ENCODE measurements at regions not wholly inside any gene's neighbourhood (a gene's known extent, or its start where the extent isn't known, plus 50 kb on each side); places are given as distances from the start of the nearest gene placed in this dataset.
A peak's percentile ranks its signal among the peaks of the same experiment; 100 is the strongest.

GRCh38 chr3:193959861-193960260 lies 176.1 kb upstream of the HES1 start:
- CTCF ChIA-PET: interaction anchor here (0.6 to 1.5 kb wide), 3 partner anchors 10 to 356 kb away, joined by 3 to 5 read pairs (median 3); no protein-coding TSS in a partner anchor
- Histone ChIP-seq H3K4me3 (ENCODE audit: low read depth, low read length) (no peak overlapping the region), H3K9me3 (ENCODE audit: control insufficient read depth, insufficient read depth, low read depth, low read length) (no peaks in the 10 kb centered on the region), H3K4me1 (ENCODE audit: control insufficient read depth, insufficient read depth, low read length) (no peaks in the 10 kb centered on the region; the same call in 1 of the 2 replicates), H3K36me3 (ENCODE audit: control insufficient read depth in 2 of 2, insufficient read depth in 1 of 2, low read length in 2 of 2) (no peaks in the 10 kb centered on the region), H3K27ac (ENCODE audit: extremely low read depth, low read depth, low read length) (no peak overlapping the region)
- TF ChIP-seq WT1 (tag by site-specific recombination; IDR thresholded peaks at IDR 0.05) (no peak), ZNF560 (tag by site-specific recombination; IDR thresholded peaks at IDR 0.05; ENCODE audit: borderline replicate concordance) (no peak), ZNF146 (tag by site-specific recombination; IDR thresholded peaks at IDR 0.05) (no peak), SCRT2 (tag by site-specific recombination; IDR thresholded peaks at IDR 0.05) (no peak), ZNF18 (tag by site-specific recombination; IDR thresholded peaks at IDR 0.05) (no peak), PRDM4 (tag by site-specific recombination; IDR thresholded peaks at IDR 0.05) (no peak), KLF10 (tag by site-specific recombination; IDR thresholded peaks at IDR 0.05) (no peak)
- TF ChIP-seq, protein P1, sequence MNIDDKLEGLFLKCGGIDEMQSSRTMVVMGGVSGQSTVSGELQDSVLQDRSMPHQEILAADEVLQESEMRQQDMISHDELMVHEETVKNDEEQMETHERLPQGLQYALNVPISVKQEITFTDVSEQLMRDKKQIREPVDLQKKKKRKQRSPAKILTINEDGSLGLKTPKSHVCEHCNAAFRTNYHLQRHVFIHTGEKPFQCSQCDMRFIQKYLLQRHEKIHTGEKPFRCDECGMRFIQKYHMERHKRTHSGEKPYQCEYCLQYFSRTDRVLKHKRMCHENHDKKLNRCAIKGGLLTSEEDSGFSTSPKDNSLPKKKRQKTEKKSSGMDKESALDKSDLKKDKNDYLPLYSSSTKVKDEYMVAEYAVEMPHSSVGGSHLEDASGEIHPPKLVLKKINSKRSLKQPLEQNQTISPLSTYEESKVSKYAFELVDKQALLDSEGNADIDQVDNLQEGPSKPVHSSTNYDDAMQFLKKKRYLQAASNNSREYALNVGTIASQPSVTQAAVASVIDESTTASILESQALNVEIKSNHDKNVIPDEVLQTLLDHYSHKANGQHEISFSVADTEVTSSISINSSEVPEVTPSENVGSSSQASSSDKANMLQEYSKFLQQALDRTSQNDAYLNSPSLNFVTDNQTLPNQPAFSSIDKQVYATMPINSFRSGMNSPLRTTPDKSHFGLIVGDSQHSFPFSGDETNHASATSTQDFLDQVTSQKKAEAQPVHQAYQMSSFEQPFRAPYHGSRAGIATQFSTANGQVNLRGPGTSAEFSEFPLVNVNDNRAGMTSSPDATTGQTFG (tag by site-specific recombination; IDR thresholded peaks at IDR 0.05; ENCODE audit: borderline replicate concordance): no peak
- POLR2A ChIA-PET: no interaction called here

GRCh38 chr3:193960487-193961274 lies 175.3 kb upstream of the HES1 start:
- no peaks in the 10 kb centered on the region for H3K9me3 ChIP-seq (ENCODE audit: control insufficient read depth, insufficient read depth, low read depth, low read length)
- H3K4me1 ChIP-seq (ENCODE audit: control insufficient read depth, insufficient read depth, low read length): no peaks in the 10 kb centered on the region; the same call in 1 of the 2 replicates
- no peaks in the 10 kb centered on the region for H3K36me3 ChIP-seq (ENCODE audit: control insufficient read depth in 2 of 2, insufficient read depth in 1 of 2, low read length in 2 of 2)
- ChIA-PET CTCF (interaction anchor here (0.6 to 1.5 kb wide), 3 partner anchors 9 to 194 kb away, joined by 3 to 5 read pairs (median 4); no protein-coding TSS in a partner anchor), POLR2A (no interaction called here)
- H3K4me3 ChIP-seq (ENCODE audit: low read depth, low read length): no peak overlapping the region
- peak overlapping the region; percentile 32; the same call in 1 of the 2 replicates for H3K27ac ChIP-seq (ENCODE audit: extremely low read depth, low read depth, low read length)
- no peak for TF ChIP-seq OVOL3 (tag by site-specific recombination; IDR thresholded peaks at IDR 0.05)
- TF ChIP-seq ZNF391 (tag by site-specific recombination; IDR thresholded peaks at IDR 0.05; ENCODE audit: borderline replicate concordance, low read depth): 0 out of 2 replicates have a peak, but pooled peaks have one; percentile 13
- TF ChIP-seq ZNF324 (tag by site-specific recombination; IDR thresholded peaks at IDR 0.05): no peak
- TF ChIP-seq KLF9 (tag by site-specific recombination; IDR thresholded peaks at IDR 0.05; ENCODE audit: low read depth): no peak
- TF ChIP-seq, protein P2, sequence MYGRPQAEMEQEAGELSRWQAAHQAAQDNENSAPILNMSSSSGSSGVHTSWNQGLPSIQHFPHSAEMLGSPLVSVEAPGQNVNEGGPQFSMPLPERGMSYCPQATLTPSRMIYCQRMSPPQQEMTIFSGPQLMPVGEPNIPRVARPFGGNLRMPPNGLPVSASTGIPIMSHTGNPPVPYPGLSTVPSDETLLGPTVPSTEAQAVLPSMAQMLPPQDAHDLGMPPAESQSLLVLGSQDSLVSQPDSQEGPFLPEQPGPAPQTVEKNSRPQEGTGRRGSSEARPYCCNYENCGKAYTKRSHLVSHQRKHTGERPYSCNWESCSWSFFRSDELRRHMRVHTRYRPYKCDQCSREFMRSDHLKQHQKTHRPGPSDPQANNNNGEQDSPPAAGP (tag by site-specific recombination; IDR thresholded peaks at IDR 0.05): peak; percentile 86
- no peak for TF ChIP-seq REST (tag by site-specific recombination; IDR thresholded peaks at IDR 0.05)
- no peak for TF ChIP-seq AEBP2 (tag by site-specific recombination; IDR thresholded peaks at IDR 0.05; ENCODE audit: borderline replicate concordance)
- no peak for TF ChIP-seq ZNF530 (tag by site-specific recombination; IDR thresholded peaks at IDR 0.05; ENCODE audit: low read depth)
- TF ChIP-seq ZIC2 (tag by site-specific recombination; IDR thresholded peaks at IDR 0.05): peak; percentile 90
- TF ChIP-seq, protein P3, sequence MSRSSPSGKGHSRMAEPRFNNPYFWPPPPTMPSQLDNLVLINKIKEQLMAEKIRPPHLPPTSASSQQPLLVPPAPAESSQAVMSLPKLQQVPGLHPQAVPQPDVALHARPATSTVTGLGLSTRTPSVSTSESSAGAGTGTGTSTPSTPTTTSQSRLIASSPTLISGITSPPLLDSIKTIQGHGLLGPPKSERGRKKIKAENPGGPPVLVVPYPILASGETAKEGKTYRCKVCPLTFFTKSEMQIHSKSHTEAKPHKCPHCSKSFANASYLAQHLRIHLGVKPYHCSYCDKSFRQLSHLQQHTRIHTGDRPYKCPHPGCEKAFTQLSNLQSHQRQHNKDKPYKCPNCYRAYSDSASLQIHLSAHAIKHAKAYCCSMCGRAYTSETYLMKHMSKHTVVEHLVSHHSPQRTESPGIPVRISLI (tag by site-specific recombination; IDR thresholded peaks at IDR 0.05): 0 out of 2 replicates have a peak, but pooled peaks have one; percentile 77
- no peak for TF ChIP-seq ZNF112 (tag by site-specific recombination; IDR thresholded peaks at IDR 0.05)

All from HEK293 (cell line).